Left ventricle myocardium inferior (tissue), 1 donor: ENCODE measurements at regions not wholly inside any gene's neighbourhood (a gene's known extent, or its start where the extent isn't known, plus 50 kb on each side); places are given as distances from the start of the nearest gene placed in this dataset.

Experiments used
- DNase-seq: peaks from one replicate; pipeline ENCODE4 v3.0.0-alpha.2; 2020
- H3K27ac ChIP-seq: fragments of 200-600 bp; replicated peaks from 2 replicates; pipeline ENCODE4 v1.8.0; 2021
- H3K27me3 ChIP-seq: fragments of 200-600 bp; 2 replicates; pipeline ENCODE4 v1.8.0; 2021; ENCODE audit warnings: low read depth
- H3K36me3 ChIP-seq: fragments of 200-600 bp; 2 replicates; pipeline ENCODE4 v1.8.0; 2021
- H3K4me1 ChIP-seq: fragments of 200-600 bp; 2 replicates; pipeline ENCODE4 v1.8.0; 2021
- H3K4me3 ChIP-seq: fragments of 200-600 bp; 2 replicates; pipeline ENCODE4 v1.8.0; 2021; ENCODE audit warnings: mild to moderate bottlenecking, moderate library complexity
- H3K9me3 ChIP-seq: fragments of 200-600 bp; replicated peaks from 2 replicates; pipeline ENCODE4 v1.8.0; 2021
- CTCF ChIP-seq: fragments of 200-600 bp; IDR thresholded peaks from 2 replicates; pipeline ENCODE4 v1.8.0; 2021; ENCODE audit warnings: antibody characterized with exemption, mild to moderate bottlenecking, borderline replicate concordance
- intact Hi-C: fragments of 100-400 bp; cut with micrococcal nuclease; formaldehyde crosslinking; loops from one replicate; pipeline ENCODE4 v1.11.0; 2022
- donor health status: DM: no; HTN: yes; CAD: no; lungs with severe emphysema.

GRCh38 chr14:66383771-66384170 is 102.4 kb upstream of the CCDC196 start:
- Histone ChIP-seq H3K9me3 (no peaks in the 10 kb centered on the region), H3K27ac (no peak overlapping the region), H3K27me3 (no peaks in the 10 kb centered on the region), H3K4me1 (peaks cover 18% of the 10 kb centered on the region), H3K36me3 (no peaks in the 10 kb centered on the region), H3K4me3 (no peak overlapping the region)
- intact Hi-C loops, result no loop called here
- no peak for TF ChIP-seq CTCF
- no peak for DNase-seq

- Histone ChIP-seq H3K9me3 (no peaks in the 10 kb centered on the region), H3K27ac (no peak overlapping the region), H3K4me1 (no peaks in the 10 kb centered on the region), H3K27me3 (no peaks in the 10 kb centered on the region), H3K36me3 (no peaks in the 10 kb centered on the region), H3K4me3 (no peak overlapping the region)
- DNase-seq, result no peak
- intact Hi-C loops, result no loop called here
- no peak for TF ChIP-seq CTCF
Measured at GRCh38 chr14:66388516-66388915, 97.7 kb upstream of the CCDC196 start.

- H3K27ac ChIP-seq, result no peak overlapping the region
- no peaks in the 10 kb centered on the region for H3K36me3 ChIP-seq
- no peak overlapping the region for H3K4me3 ChIP-seq
- TF ChIP-seq CTCF, result no peak
- no peaks in the 10 kb centered on the region for H3K27me3 ChIP-seq
- H3K4me1 ChIP-seq, result no peaks in the 10 kb centered on the region
- intact Hi-C loops, result no loop called here
- no peaks in the 10 kb centered on the region for H3K9me3 ChIP-seq
- no peak for DNase-seq
Measured at GRCh38 chr14:66389481-66389880, 96.7 kb upstream of the CCDC196 start.

- Histone ChIP-seq H3K4me3 (no peak overlapping the region), H3K4me1 (peaks cover 9% of the 10 kb centered on the region), H3K36me3 (no peaks in the 10 kb centered on the region), H3K9me3 (no peaks in the 10 kb centered on the region), H3K27ac (no peak overlapping the region), H3K27me3 (no peaks in the 10 kb centered on the region)
- intact Hi-C loops, result no loop called here
- no peak for TF ChIP-seq CTCF
- DNase-seq, result no peak
Measured at GRCh38 chr14:66395300-66395699, 90.9 kb upstream of the CCDC196 start.

GRCh38 chr14:66396164-66396563 is 90.0 kb upstream of the CCDC196 start:
- DNase-seq, result no peak
- H3K4me1 ChIP-seq, result peaks cover 9% of the 10 kb centered on the region
- H3K27ac ChIP-seq, result no peak overlapping the region
- H3K9me3 ChIP-seq, result no peaks in the 10 kb centered on the region
- no peak for TF ChIP-seq CTCF
- no peaks in the 10 kb centered on the region for H3K27me3 ChIP-seq
- intact Hi-C loops, result no loop called here
- H3K4me3 ChIP-seq, result no peak overlapping the region
- no peaks in the 10 kb centered on the region for H3K36me3 ChIP-seq

- Histone ChIP-seq H3K9me3 (no peaks in the 10 kb centered on the region), H3K27ac (no peak overlapping the region), H3K36me3 (no peaks in the 10 kb centered on the region), H3K27me3 (no peaks in the 10 kb centered on the region), H3K4me1 (peaks cover 21% of the 10 kb centered on the region), H3K4me3 (no peak overlapping the region)
- no peak for DNase-seq
- TF ChIP-seq CTCF, result no peak
- intact Hi-C loops, result no loop called here
Measured at GRCh38 chr14:66398437-66398836, 87.7 kb upstream of the CCDC196 start.
